ENCODE measurements at regions not wholly inside any gene's neighbourhood (a gene's known extent, or its start where the extent isn't known, plus 50 kb on each side); places are given as distances from the start of the nearest gene placed in this dataset.

DNA sequence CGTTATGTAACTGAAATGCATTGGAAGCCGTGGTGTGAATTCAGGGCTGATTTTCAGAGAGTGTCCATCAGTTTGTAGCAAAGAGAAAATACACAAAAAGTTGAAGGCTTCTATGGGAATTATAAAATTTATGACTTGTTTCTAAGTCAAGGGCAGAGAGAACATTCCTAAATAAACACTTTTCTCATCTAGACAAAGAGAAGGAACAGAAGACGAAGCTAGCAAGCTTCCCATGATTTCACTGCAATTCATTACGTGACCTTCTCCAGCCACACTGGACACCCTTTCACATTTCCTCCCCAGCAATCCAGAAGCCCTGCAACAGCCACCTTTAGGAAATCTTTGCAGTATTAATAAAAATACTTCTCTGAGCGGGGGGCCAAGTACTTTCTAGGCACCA, 67.8 kb downstream of the TMEM100 start:
- Histone ChIP-seq H3K36me3 (ENCODE audit: control insufficient read depth in 5 of 5, insufficient read depth in 5 of 5, low read length in 5 of 5) (no peaks in the 10 kb centered on the region), H3K4me1 (ENCODE audit: control insufficient read depth in 5 of 5, insufficient read depth in 5 of 5, low read length in 5 of 5) (peaks cover 0 to 20% (median 3%) of the 10 kb centered on the region in 5 donors), H3K4me3 (ENCODE audit: low read depth in 1 of 5, low read length in 5 of 5) (no peak overlapping the region), H3K9ac (ENCODE audit: low read length in 5 of 5) (peak overlapping the region in 1 of 5 donors; percentile 8), H3K27ac (ENCODE audit: low read depth, low read length) (no peak overlapping the region), H3K9me3 (ENCODE audit: control insufficient read depth in 5 of 5, low read length in 5 of 5) (no peaks in the 10 kb centered on the region), H3K27me3 (ENCODE audit: control insufficient read depth in 5 of 5, insufficient read depth in 4 of 5, low read length in 5 of 5) (no peaks in the 10 kb centered on the region)

DNA sequence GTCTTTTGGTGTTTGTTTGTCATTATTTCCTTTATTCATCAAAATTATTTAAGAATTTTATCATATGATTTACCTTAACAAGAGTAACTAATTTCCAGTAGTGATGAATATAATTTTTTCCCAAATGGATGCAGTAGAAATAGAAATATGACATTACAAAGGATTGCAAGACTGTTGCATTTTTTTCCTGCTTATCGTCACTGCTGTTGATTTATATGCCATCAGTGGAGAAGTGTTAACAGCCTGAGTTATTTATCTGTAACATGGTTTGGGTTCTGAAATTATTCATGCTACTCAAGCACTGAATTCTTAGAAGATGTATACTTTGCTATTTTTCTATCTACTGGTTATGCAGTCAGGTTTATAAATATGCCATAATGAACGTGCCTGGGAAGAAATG, 68.6 kb downstream of the TMEM100 start:
- Histone ChIP-seq H3K4me1 (ENCODE audit: control insufficient read depth in 5 of 5, insufficient read depth in 5 of 5, low read length in 5 of 5) (peaks cover 0 to 20% (median 0%) of the 10 kb centered on the region in 5 donors), H3K9me3 (ENCODE audit: control insufficient read depth in 5 of 5, low read length in 5 of 5) (no peaks in the 10 kb centered on the region), H3K4me3 (ENCODE audit: low read depth in 1 of 5, low read length in 5 of 5) (no peak overlapping the region), H3K9ac (ENCODE audit: low read length in 5 of 5) (no peak overlapping the region), H3K27ac (ENCODE audit: low read depth, low read length) (no peak overlapping the region), H3K36me3 (ENCODE audit: control insufficient read depth in 5 of 5, insufficient read depth in 5 of 5, low read length in 5 of 5) (no peaks in the 10 kb centered on the region), H3K27me3 (ENCODE audit: control insufficient read depth in 5 of 5, insufficient read depth in 4 of 5, low read length in 5 of 5) (no peaks in the 10 kb centered on the region)

DNA sequence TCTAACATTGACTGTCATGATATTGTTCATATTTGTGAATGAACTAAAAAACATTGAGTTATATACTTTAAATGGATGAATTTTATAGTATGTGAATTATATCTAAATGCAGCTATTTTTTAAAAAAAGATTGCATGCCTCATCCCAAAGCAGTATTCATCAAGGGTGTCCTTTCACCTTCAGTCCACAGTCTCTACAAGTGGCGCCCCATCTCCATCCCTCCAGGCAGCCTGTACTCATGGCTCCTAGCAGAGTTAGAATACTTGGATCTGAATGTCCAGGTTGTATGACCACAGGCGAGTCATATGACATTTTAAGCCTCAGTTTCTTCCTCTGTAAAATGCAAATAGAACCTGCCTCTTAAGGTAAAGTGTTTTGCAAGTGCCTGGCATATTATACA, 69.8 kb downstream of the TMEM100 start:
- Histone ChIP-seq H3K9ac (ENCODE audit: low read length in 5 of 5) (no peak overlapping the region), H3K9me3 (ENCODE audit: control insufficient read depth in 5 of 5, low read length in 5 of 5) (no peaks in the 10 kb centered on the region), H3K36me3 (ENCODE audit: control insufficient read depth in 5 of 5, insufficient read depth in 5 of 5, low read length in 5 of 5) (no peaks in the 10 kb centered on the region), H3K4me3 (ENCODE audit: low read depth in 1 of 5, low read length in 5 of 5) (no peak overlapping the region), H3K4me1 (ENCODE audit: control insufficient read depth in 5 of 5, insufficient read depth in 5 of 5, low read length in 5 of 5) (peaks cover 0 to 20% (median 0%) of the 10 kb centered on the region in 5 donors), H3K27ac (ENCODE audit: low read depth, low read length) (no peak overlapping the region), H3K27me3 (ENCODE audit: control insufficient read depth in 5 of 5, insufficient read depth in 4 of 5, low read length in 5 of 5) (no peaks in the 10 kb centered on the region)

DNA sequence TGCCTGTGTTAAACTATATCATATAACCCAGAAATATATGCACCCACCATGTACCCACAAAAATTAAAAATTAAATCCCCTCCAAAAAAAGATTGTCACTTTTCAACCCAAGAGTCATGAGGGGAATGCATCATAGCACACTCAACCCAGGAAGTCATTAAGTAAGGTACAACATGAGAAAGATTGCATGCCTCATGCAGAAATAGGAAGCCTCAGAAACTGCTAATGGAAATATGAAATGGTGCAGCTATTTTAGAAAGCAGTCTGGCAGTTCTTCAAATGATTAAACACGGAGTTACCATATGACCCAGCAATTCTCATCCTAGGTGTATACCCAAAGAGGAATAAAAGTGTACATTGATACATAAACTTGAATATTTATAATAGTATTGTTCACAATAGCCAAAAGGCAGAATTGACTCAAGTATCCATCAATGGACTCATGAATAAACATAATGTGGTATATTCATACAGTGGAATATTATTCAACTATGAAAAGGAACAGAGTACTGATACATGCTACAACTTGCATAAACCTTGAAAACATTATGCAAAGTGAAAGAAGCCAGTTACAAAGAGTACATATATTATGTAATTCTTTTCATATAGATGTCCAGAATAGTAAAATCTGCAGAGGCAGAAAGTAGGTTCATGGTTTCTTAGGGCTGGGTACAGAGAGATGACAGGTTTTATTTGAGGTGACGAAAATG, 70.4 kb downstream of the TMEM100 start:
- peaks cover 0 to 20% (median 0%) of the 10 kb centered on the region in 5 donors for H3K4me1 ChIP-seq (ENCODE audit: control insufficient read depth in 5 of 5, insufficient read depth in 5 of 5, low read length in 5 of 5)
- H3K36me3 ChIP-seq (ENCODE audit: control insufficient read depth in 5 of 5, insufficient read depth in 5 of 5, low read length in 5 of 5) = no peaks in the 10 kb centered on the region
- no peaks in the 10 kb centered on the region for H3K9me3 ChIP-seq (ENCODE audit: control insufficient read depth in 5 of 5, low read length in 5 of 5)
- no peaks in the 10 kb centered on the region for H3K27me3 ChIP-seq (ENCODE audit: control insufficient read depth in 5 of 5, insufficient read depth in 4 of 5, low read length in 5 of 5)
- no peak overlapping the region for H3K9ac ChIP-seq (ENCODE audit: low read length in 5 of 5)
- no peak overlapping the region for H3K4me3 ChIP-seq (ENCODE audit: low read depth in 1 of 5, low read length in 5 of 5)
- H3K27ac ChIP-seq (ENCODE audit: low read depth, low read length) = no peak overlapping the region

DNA sequence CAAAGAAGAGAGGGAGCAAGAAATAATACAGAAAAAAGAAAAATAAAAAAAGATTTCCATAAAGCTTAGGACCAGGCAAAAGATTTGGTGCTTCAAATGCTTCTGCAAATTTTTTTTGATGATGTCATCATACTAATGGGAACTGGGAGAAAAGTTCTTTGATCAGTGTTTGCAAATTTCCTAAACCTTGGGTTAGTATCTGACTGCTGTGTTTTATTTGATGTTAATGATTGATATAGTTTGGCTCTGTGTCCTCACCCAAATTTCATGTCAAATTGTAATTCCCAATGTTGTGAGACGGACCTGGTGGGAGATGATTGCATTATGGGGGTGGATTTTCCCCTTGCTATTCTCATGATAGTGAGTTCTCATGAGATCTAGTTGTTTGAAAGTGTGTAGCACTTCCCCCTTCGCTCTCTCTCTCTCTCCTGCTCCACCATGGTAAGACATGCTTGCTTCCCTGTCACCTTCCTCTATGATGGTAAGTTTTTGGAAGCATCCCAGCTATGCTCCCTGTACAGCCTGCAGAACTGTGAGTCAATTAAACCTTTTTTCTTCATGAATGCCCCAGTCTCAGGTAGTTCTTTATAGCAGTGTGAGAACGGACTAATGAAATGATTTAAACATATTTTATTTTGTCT, 72.6 kb downstream of the TMEM100 start:
- Histone ChIP-seq H3K4me1 (ENCODE audit: control insufficient read depth in 5 of 5, insufficient read depth in 5 of 5, low read length in 5 of 5) (peaks cover 0 to 20% (median 0%) of the 10 kb centered on the region in 5 donors), H3K9ac (ENCODE audit: low read length in 5 of 5) (no peak overlapping the region), H3K27ac (ENCODE audit: low read depth, low read length) (no peak overlapping the region), H3K4me3 (ENCODE audit: low read depth in 1 of 5, low read length in 5 of 5) (no peak overlapping the region), H3K27me3 (ENCODE audit: control insufficient read depth in 5 of 5, insufficient read depth in 4 of 5, low read length in 5 of 5) (no peaks in the 10 kb centered on the region), H3K36me3 (ENCODE audit: control insufficient read depth in 5 of 5, insufficient read depth in 5 of 5, low read length in 5 of 5) (no peaks in the 10 kb centered on the region), H3K9me3 (ENCODE audit: control insufficient read depth in 5 of 5, low read length in 5 of 5) (no peaks in the 10 kb centered on the region)

DNA sequence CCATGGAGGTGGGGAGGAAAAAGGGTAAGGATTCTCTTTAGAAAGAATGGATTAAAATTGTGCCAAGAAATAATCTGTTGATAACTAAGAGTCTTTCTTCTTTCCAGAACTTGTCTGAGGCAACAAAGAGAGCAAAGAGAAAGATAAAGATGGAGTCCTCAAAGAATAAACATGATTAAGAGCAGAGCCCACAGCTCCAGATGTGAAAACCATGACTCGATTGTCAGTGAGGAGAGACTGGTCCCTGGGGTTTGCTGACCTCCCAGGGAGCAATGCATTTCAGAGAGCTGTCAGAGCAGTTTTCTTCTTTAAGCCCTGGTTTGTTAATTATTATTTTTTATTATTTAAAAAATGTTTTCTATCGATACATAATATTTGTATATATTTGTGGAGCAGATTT, 74.6 kb downstream of the TMEM100 start:
- no peaks in the 10 kb centered on the region for H3K36me3 ChIP-seq (ENCODE audit: control insufficient read depth in 5 of 5, insufficient read depth in 5 of 5, low read length in 5 of 5)
- H3K9me3 ChIP-seq (ENCODE audit: control insufficient read depth in 5 of 5, low read length in 5 of 5) = no peaks in the 10 kb centered on the region
- no peak overlapping the region for H3K9ac ChIP-seq (ENCODE audit: low read length in 5 of 5)

DNA sequence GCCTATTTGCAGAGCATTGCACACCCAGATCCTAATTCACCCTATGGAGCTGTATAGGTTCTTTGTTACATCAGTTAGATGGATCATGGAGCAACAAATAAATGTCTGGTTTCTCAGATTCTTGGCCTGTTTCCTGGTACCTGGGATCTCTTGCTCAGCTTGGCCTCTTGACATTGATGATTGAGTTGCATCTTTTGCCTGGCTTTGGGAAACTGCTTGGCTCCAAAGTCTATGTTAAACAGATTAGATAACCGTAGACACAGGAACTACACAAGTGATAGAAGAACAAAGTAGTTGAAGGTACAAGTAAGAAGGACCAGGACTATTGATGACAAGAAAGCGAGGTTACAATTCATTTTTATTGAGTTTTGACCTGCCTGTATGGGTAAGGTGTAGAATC, 77.3 kb downstream of the TMEM100 start:
- Histone ChIP-seq H3K27me3 (ENCODE audit: control insufficient read depth in 5 of 5, insufficient read depth in 4 of 5, low read length in 5 of 5) (no peaks in the 10 kb centered on the region), H3K9ac (ENCODE audit: low read length in 5 of 5) (no peak overlapping the region), H3K9me3 (ENCODE audit: control insufficient read depth in 5 of 5, low read length in 5 of 5) (no peaks in the 10 kb centered on the region), H3K4me1 (ENCODE audit: control insufficient read depth in 5 of 5, insufficient read depth in 5 of 5, low read length in 5 of 5) (peaks cover 5 to 15% (median 13%) of the 10 kb centered on the region in 5 donors), H3K27ac (ENCODE audit: low read depth, low read length) (no peak overlapping the region), H3K4me3 (ENCODE audit: low read depth in 1 of 5, low read length in 5 of 5) (no peak overlapping the region), H3K36me3 (ENCODE audit: control insufficient read depth in 5 of 5, insufficient read depth in 5 of 5, low read length in 5 of 5) (no peaks in the 10 kb centered on the region)

More for the DNA sequence above, 74.6 kb downstream of the TMEM100 start:
- H3K4me3 ChIP-seq (ENCODE audit: low read depth in 1 of 5, low read length in 5 of 5) = no peak overlapping the region
- H3K27me3 ChIP-seq (ENCODE audit: control insufficient read depth in 5 of 5, insufficient read depth in 4 of 5, low read length in 5 of 5) = no peaks in the 10 kb centered on the region
- H3K27ac ChIP-seq (ENCODE audit: low read depth, low read length) = no peak overlapping the region
- H3K4me1 ChIP-seq (ENCODE audit: control insufficient read depth in 5 of 5, insufficient read depth in 5 of 5, low read length in 5 of 5) = peaks cover 0 to 3% (median 0%) of the 10 kb centered on the region in 5 donors

DNA sequence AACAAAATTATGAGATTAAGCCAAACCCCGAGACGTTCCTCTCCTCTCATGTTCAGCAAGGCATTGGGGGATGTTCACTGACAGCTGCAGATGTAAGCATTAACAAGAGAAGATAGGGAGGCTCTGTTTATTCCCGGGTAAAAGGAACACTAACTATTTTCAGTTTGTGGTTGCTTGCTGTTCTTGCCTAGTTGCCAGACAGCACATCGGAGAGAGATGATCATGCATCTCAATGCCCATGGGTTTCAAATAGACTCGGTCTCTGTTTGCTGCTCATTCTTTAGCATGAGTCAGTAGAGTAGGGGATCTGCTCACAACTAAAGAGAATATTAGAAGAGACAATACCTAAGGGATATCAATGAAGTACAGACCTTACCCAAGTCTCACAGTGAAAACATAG, 78.3 kb downstream of the TMEM100 start:
- H3K36me3 ChIP-seq (ENCODE audit: control insufficient read depth in 5 of 5, insufficient read depth in 5 of 5, low read length in 5 of 5) = no peaks in the 10 kb centered on the region
- H3K4me1 ChIP-seq (ENCODE audit: control insufficient read depth in 5 of 5, insufficient read depth in 5 of 5, low read length in 5 of 5) = peaks cover 5 to 25% (median 21%) of the 10 kb centered on the region in 5 donors
- no peak overlapping the region for H3K9ac ChIP-seq (ENCODE audit: low read length in 5 of 5)
- no peaks in the 10 kb centered on the region for H3K27me3 ChIP-seq (ENCODE audit: control insufficient read depth in 5 of 5, insufficient read depth in 4 of 5, low read length in 5 of 5)
- H3K4me3 ChIP-seq (ENCODE audit: low read depth in 1 of 5, low read length in 5 of 5) = no peak overlapping the region
- H3K9me3 ChIP-seq (ENCODE audit: control insufficient read depth in 5 of 5, low read length in 5 of 5) = no peaks in the 10 kb centered on the region
- H3K27ac ChIP-seq (ENCODE audit: low read depth, low read length) = no peak overlapping the region

DNA sequence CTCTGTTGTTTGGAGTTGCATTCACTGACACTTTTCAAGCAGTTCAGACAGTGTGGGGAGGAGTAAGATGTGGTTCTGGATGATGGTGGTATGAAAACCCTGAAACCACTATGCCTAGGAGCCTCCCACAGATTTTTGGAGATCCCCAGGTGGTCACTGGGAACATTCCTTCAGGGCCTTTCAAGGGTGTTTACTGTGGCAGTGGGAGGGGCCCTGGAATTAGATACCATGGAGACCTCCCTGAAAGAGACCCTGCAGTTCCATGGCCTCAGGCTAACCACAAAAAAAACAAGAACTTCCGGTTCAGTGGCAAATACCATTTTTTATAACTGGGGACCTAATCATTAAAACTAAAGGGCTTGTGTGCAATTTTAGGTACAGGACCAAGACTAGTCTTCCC, 79.9 kb downstream of the TMEM100 start:
- Histone ChIP-seq H3K27ac (ENCODE audit: low read depth, low read length) (no peak overlapping the region), H3K27me3 (ENCODE audit: control insufficient read depth in 5 of 5, insufficient read depth in 4 of 5, low read length in 5 of 5) (no peaks in the 10 kb centered on the region), H3K4me3 (ENCODE audit: low read depth in 1 of 5, low read length in 5 of 5) (no peak overlapping the region), H3K9ac (ENCODE audit: low read length in 5 of 5) (no peak overlapping the region), H3K9me3 (ENCODE audit: control insufficient read depth in 5 of 5, low read length in 5 of 5) (no peaks in the 10 kb centered on the region), H3K36me3 (ENCODE audit: control insufficient read depth in 5 of 5, insufficient read depth in 5 of 5, low read length in 5 of 5) (no peaks in the 10 kb centered on the region), H3K4me1 (ENCODE audit: control insufficient read depth in 5 of 5, insufficient read depth in 5 of 5, low read length in 5 of 5) (peaks cover 5 to 31% (median 26%) of the 10 kb centered on the region in 5 donors)

DNA sequence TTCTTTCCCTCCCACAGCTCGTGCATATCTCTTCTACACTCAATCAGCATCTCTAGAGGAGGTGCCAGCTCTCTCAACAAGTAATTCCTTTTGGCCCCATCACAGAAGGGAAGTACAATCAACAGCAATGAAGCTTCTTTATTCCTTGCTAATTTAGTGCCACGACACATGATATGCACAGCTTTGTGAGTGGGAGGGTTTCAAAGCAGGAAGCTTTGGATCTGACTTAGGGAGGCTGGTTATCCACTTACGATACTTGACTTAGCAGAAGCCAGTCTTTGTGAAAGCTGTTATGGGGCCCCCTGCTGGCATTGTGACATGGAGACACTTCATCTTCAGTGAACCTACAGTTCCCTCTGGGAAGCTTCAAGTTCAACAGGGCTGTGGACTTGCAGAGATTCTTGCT, 81.0 kb downstream of the TMEM100 start:
- no peaks in the 10 kb centered on the region for H3K36me3 ChIP-seq (ENCODE audit: control insufficient read depth in 5 of 5, insufficient read depth in 5 of 5, low read length in 5 of 5)
- no peaks in the 10 kb centered on the region for H3K27me3 ChIP-seq (ENCODE audit: control insufficient read depth in 5 of 5, insufficient read depth in 4 of 5, low read length in 5 of 5)
- no peaks in the 10 kb centered on the region for H3K9me3 ChIP-seq (ENCODE audit: control insufficient read depth in 5 of 5, low read length in 5 of 5)
- peak overlapping the region in 1 of 5 donors; percentile 3 for H3K4me3 ChIP-seq (ENCODE audit: low read depth in 1 of 5, low read length in 5 of 5)
- no peak overlapping the region for H3K9ac ChIP-seq (ENCODE audit: low read length in 5 of 5)
- peaks cover 5 to 31% (median 26%) of the 10 kb centered on the region in 5 donors for H3K4me1 ChIP-seq (ENCODE audit: control insufficient read depth in 5 of 5, insufficient read depth in 5 of 5, low read length in 5 of 5)
- no peak overlapping the region for H3K27ac ChIP-seq (ENCODE audit: low read depth, low read length)
